ENCODE measurements at regions not wholly inside any gene's neighbourhood (a gene's known extent, or its start where the extent isn't known, plus 50 kb on each side); places are given as distances from the start of the nearest gene placed in this dataset.
"Not testable (repeated sequence)": the region's sequence is repeated elsewhere in the genome, so short reads cannot be mapped to it uniquely, and the experiment has no call there.

DNA sequence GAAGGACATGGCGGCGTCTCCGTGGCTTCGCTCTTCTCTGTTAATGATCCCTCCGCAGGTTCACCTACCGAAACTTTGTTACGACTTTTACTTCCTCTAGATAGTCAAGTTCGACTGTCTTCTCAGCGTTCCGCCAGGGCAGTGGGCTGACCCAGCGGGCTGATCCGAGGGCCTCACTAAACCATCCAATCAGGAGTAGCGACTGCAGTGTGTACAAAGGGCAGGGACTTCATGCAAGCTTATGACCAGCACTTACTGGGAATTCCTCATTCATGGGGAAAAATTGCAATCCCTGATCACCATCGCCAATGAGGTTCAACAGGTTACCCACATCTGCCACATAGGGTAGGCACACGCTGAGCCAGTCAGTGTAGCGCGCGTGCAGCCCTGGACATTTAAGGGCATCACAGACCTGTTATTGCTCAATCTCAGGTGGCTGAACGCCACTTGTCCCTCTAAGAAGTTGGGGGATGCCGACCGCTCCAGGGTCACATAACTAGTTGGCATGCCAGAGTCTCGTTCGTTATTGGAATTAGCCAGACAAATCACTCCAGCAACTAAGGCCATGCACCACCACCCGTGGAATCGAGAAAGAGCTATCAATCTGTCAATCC, 92.7 kb upstream of the ANKRD30BL start:
- H4K20me1 ChIP-seq (ENCODE audit: insufficient read depth, low read length); H3K4me2 ChIP-seq (ENCODE audit: low read depth, low read length); H3K4me3 ChIP-seq (replicated peaks in 1 of 3; ENCODE audit: insufficient read depth in 1 of 3, low read depth in 2 of 3, low read length in 3 of 3); H3K9ac ChIP-seq (ENCODE audit: insufficient read depth, low read depth, low read length); POLR2A ChIA-PET; DNase-seq (ENCODE audit: low spot score); H3K27me3 ChIP-seq (ENCODE audit: control insufficient read depth in 1 of 2, insufficient read depth in 2 of 2, low read length in 2 of 2); BruUV-seq (replicated peaks); ATAC-seq; H2AFZ ChIP-seq (ENCODE audit: low read length); H3K4me1 ChIP-seq (ENCODE audit: insufficient read depth, low read length); H3K36me3 ChIP-seq (replicated peaks in 1 of 2; ENCODE audit: control insufficient read depth in 1 of 2, insufficient read depth in 2 of 2, low read length in 2 of 2); H3K27ac ChIP-seq (ENCODE audit: extremely low read length, insufficient read depth, low read length); H3K79me2 ChIP-seq (ENCODE audit: insufficient read depth, low read length); intact Hi-C loops (cut with micrococcal nuclease; ENCODE audit: unreplicated experiment); FAIRE-seq; CTCF ChIA-PET (ENCODE audit: low intra/inter-chr PET ratio, low total read pairs); in situ Hi-C loops (cut with HindIII; ENCODE audit: extremely low pct_ligation_motif_present, low pct_unique_long_range_greater_than_20kb): not testable (repeated sequence)
- H3K9me3 ChIP-seq (ENCODE audit: low read length) = peaks cover 64% of the 10 kb centered on the region
- WGBS (ENCODE audit: low lambda C conversion rate) = 72% methylated on average over 16 of the region's 25 CpGs

DNA sequence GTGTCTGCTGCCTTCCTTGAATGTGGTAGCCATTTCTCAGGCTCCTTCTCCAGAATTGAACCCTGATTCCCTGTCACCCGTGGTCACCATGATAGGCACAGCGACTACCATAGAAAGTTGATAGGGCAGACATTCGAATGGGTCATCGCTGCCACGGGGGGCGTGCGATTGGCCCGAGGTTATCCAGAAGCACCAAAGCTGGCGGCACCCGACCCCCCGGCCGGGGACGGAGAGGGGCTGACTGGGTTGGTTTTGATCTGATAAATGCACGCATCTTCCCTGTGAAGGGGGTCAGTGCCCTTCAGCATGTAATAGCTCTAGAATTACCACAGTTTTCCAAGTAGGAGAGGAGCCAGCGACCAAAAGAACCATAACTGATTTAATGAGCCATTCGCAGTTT, 94.0 kb upstream of the ANKRD30BL start:
- no peak for ATAC-seq
- BruUV-seq (replicated peaks) = no TSS peak
- TF ChIP-seq ONECUT2 (CRISPR knock-in tag; IDR thresholded peaks at IDR 0.05) (no peak), ZNF766 (CRISPR knock-in tag; IDR thresholded peaks at IDR 0.05; ENCODE audit: borderline replicate concordance) (no peak), THYN1 (CRISPR knock-in tag; IDR thresholded peaks at IDR 0.05; ENCODE audit: borderline replicate concordance, low read depth) (no peak), THAP11 (CRISPR knock-in tag; IDR thresholded peaks at IDR 0.05) (no peak), SRY (CRISPR knock-in tag; IDR thresholded peaks at IDR 0.05) (no peak), SSRP1 (CRISPR knock-in tag; IDR thresholded peaks at IDR 0.05) (no peak), RFX5 (IDR thresholded peaks at IDR 0.05; ENCODE audit: low read depth, low read length) (no peak), ZNF331 (CRISPR knock-in tag; IDR thresholded peaks at IDR 0.05) (no peak), ZNF160 (CRISPR knock-in tag; IDR thresholded peaks at IDR 0.05) (no peak), EED (CRISPR knock-in tag; IDR thresholded peaks at IDR 0.05) (no peak), ZNF792 (CRISPR knock-in tag; IDR thresholded peaks at IDR 0.05) (no peak), HOXA5 (CRISPR knock-in tag; IDR thresholded peaks at IDR 0.05) (no peak), ZZZ3 (CRISPR knock-in tag; IDR thresholded peaks at IDR 0.05; ENCODE audit: borderline replicate concordance) (no peak), TAF15 (IDR thresholded peaks at IDR 0.05; ENCODE audit: low read depth, low read length, poor library complexity, severe bottlenecking) (no peak), RFX3 (CRISPR knock-in tag; IDR thresholded peaks at IDR 0.05) (no peak), ZNF484 (CRISPR knock-in tag; IDR thresholded peaks at IDR 0.05; ENCODE audit: borderline replicate concordance, low read depth) (no peak), ZNF317 (CRISPR knock-in tag; IDR thresholded peaks at IDR 0.05) (no peak), SNAPC2 (CRISPR knock-in tag; IDR thresholded peaks at IDR 0.05) (no peak)
- TF ChIP-seq, protein P1, sequence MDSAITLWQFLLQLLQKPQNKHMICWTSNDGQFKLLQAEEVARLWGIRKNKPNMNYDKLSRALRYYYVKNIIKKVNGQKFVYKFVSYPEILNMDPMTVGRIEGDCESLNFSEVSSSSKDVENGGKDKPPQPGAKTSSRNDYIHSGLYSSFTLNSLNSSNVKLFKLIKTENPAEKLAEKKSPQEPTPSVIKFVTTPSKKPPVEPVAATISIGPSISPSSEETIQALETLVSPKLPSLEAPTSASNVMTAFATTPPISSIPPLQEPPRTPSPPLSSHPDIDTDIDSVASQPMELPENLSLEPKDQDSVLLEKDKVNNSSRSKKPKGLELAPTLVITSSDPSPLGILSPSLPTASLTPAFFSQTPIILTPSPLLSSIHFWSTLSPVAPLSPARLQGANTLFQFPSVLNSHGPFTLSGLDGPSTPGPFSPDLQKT (CRISPR knock-in tag; IDR thresholded peaks at IDR 0.05; ENCODE audit: borderline replicate concordance) = no peak
- TF ChIP-seq, protein P2, sequence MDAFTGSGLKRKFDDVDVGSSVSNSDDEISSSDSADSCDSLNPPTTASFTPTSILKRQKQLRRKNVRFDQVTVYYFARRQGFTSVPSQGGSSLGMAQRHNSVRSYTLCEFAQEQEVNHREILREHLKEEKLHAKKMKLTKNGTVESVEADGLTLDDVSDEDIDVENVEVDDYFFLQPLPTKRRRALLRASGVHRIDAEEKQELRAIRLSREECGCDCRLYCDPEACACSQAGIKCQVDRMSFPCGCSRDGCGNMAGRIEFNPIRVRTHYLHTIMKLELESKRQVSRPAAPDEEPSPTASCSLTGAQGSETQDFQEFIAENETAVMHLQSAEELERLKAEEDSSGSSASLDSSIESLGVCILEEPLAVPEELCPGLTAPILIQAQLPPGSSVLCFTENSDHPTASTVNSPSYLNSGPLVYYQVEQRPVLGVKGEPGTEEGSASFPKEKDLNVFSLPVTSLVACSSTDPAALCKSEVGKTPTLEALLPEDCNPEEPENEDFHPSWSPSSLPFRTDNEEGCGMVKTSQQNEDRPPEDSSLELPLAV (CRISPR knock-in tag; conservative IDR thresholded peaks at IDR 0.05; ENCODE audit: low read depth) = no peak
- 60% methylated on average over 13 of the region's 16 CpGs for WGBS (ENCODE audit: low lambda C conversion rate)
- H3K27ac ChIP-seq (ENCODE audit: extremely low read length, insufficient read depth, low read length) = no peak overlapping the region
- no peak overlapping the region for H3K4me2 ChIP-seq (ENCODE audit: low read depth, low read length)
- H3K4me1 ChIP-seq (ENCODE audit: insufficient read depth, low read length) = no peaks in the 10 kb centered on the region
- H3K4me3 ChIP-seq (replicated peaks in 1 of 3; ENCODE audit: insufficient read depth in 1 of 3, low read depth in 2 of 3, low read length in 3 of 3) = no peak overlapping the region
- no peak overlapping the region for H2AFZ ChIP-seq (ENCODE audit: low read length)
- intact Hi-C loops (cut with micrococcal nuclease; ENCODE audit: unreplicated experiment) = no loop called here
- ChIA-PET POLR2A (no interaction called here), CTCF (ENCODE audit: low intra/inter-chr PET ratio, low total read pairs) (no interaction called here)
- no peaks in the 10 kb centered on the region for H3K79me2 ChIP-seq (ENCODE audit: insufficient read depth, low read length)
- no peaks in the 10 kb centered on the region for H3K27me3 ChIP-seq (ENCODE audit: control insufficient read depth in 1 of 2, insufficient read depth in 2 of 2, low read length in 2 of 2)
- peaks cover 53% of the 10 kb centered on the region for H3K9me3 ChIP-seq (ENCODE audit: low read length)
- FAIRE-seq = no peak
- H3K36me3 ChIP-seq (replicated peaks in 1 of 2; ENCODE audit: control insufficient read depth in 1 of 2, insufficient read depth in 2 of 2, low read length in 2 of 2) = no peaks in the 10 kb centered on the region
- DNase-seq (ENCODE audit: low spot score) = no peak
- in situ Hi-C loops (cut with HindIII; ENCODE audit: extremely low pct_ligation_motif_present, low pct_unique_long_range_greater_than_20kb) = no loop called here
- no peak overlapping the region for H3K9ac ChIP-seq (ENCODE audit: insufficient read depth, low read depth, low read length)
- no peaks in the 10 kb centered on the region for H4K20me1 ChIP-seq (ENCODE audit: insufficient read depth, low read length)
